Neural progenitor cell (in vitro differentiated cells): ENCODE measurements at regions not wholly inside any gene's neighbourhood (a gene's known extent, or its start where the extent isn't known, plus 50 kb on each side); places are given as distances from the start of the nearest gene placed in this dataset.

Experiments
- EZH2 ChIP-seq: fragments of 200-600 bp; sonication (generic); IDR thresholded peaks from 2 replicates; pipeline ENCODE4 v1.6.1; 2017; ENCODE audit warnings: antibody characterized with exemption, mild to moderate bottlenecking, moderate library complexity
- EZH2phosphoT487 ChIP-seq: fragments of 200-600 bp; sonication (generic); IDR thresholded peaks from 2 replicates; pipeline ENCODE4 v1.6.1; 2017; ENCODE audit warnings: antibody characterized with exemption
- TF ChIP-seq, protein P1 (sequence below): fragments of 200-600 bp; sonication (generic); IDR thresholded peaks from 2 replicates; pipeline ENCODE4 v1.5.1; 2017; ENCODE audit warnings: antibody characterized with exemption, mild to moderate bottlenecking

DNA sequence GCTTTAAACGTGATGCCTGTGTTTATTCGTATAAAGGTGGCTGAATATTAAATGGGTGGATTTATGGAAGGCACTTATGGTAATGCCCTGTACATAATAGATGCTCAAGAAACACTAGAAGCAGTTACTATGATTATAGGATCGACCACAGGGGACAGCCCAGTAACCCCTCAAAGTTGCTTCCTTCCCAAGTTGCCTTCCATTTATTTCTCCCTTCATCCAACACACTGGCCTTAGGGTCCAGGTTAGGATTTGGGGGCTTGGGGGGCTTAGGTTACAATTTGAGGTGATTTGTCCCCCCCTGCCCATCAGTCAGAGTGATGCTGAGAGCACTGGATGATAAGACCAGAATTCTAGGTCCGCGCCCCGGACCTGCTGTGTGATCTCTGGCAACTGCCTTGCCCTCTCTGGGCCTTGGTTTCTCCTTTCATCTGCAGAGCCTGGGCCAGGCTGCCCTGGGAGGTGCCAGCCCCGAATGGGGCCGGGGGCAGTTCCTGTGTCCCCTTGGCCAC, 101.5 kb downstream of the CEBPB start:
- TF ChIP-seq, protein P1, sequence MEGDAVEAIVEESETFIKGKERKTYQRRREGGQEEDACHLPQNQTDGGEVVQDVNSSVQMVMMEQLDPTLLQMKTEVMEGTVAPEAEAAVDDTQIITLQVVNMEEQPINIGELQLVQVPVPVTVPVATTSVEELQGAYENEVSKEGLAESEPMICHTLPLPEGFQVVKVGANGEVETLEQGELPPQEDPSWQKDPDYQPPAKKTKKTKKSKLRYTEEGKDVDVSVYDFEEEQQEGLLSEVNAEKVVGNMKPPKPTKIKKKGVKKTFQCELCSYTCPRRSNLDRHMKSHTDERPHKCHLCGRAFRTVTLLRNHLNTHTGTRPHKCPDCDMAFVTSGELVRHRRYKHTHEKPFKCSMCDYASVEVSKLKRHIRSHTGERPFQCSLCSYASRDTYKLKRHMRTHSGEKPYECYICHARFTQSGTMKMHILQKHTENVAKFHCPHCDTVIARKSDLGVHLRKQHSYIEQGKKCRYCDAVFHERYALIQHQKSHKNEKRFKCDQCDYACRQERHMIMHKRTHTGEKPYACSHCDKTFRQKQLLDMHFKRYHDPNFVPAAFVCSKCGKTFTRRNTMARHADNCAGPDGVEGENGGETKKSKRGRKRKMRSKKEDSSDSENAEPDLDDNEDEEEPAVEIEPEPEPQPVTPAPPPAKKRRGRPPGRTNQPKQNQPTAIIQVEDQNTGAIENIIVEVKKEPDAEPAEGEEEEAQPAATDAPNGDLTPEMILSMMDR = no peak
- no peak for TF ChIP-seq EZH2
- TF ChIP-seq EZH2phosphoT487 = no peak
